Ovary (tissue), 7 donors: ENCODE measurements at regions not wholly inside any gene's neighbourhood (a gene's known extent, or its start where the extent isn't known, plus 50 kb on each side); places are given as distances from the start of the nearest gene placed in this dataset.

Source experiments
- DNase-seq, 5 donors: peaks; one replicate each; pipeline ENCODE4 v3.0.0-alpha.2; 2019 to 2020
- H3K27ac ChIP-seq, 2 donors: fragments of 200-600 bp; one replicate each; pipeline versions ENCODE4 v1.5.1 to v1.8.0; 2019 to 2022
- H3K27me3 ChIP-seq: fragments of 200-600 bp; one replicate; pipeline ENCODE4 v1.8.0; 2022
- H3K36me3 ChIP-seq: fragments of 200-600 bp; sonication (generic); one replicate; pipeline ENCODE4 v1.5.1; 2019
- H3K4me1 ChIP-seq: one replicate; pipeline ENCODE4 v1.8.1; 2013; ENCODE audit warnings: mild to moderate bottlenecking, moderate library complexity; ENCODE audit not compliant: insufficient read depth
- H3K4me3 ChIP-seq: fragments of 200-600 bp; sonication (generic); one replicate; pipeline ENCODE4 v1.5.1; 2017
- H3K9me3 ChIP-seq, 2 donors: fragments of 200-600 bp in 1 of 2; sonication (generic) in 1 of 2; one replicate each; pipeline versions ENCODE4 v1.5.1 to v1.8.1; 2013 to 2019; ENCODE audit warnings: mild to moderate bottlenecking in 1 of 2, moderate library complexity in 1 of 2
- EP300 ChIP-seq: sonication (generic); formaldehyde crosslinking; IDR thresholded peaks from one replicate; pipeline ENCODE4 v1.6.1; 2017; ENCODE audit warnings: antibody characterized with exemption
- POLR2A ChIP-seq: fragments of 450-650 bp; IDR thresholded peaks from one replicate; pipeline ENCODE4 v1.6.1; 2017; ENCODE audit warnings: antibody characterized with exemption, mild to moderate bottlenecking, moderate library complexity
- WGBS, 3 donors: extraction: QIAGEN DNeasy Blood & Tissue Kit in 1 of 3; methylation state at CpG; one replicate each; pipeline versions ENCODE4 v1.1.5 to v1.1.7; 2013 to 2017; 5-methylcytosine and 5-hydroxymethylcytosine counted together
- intact Hi-C, 4 donors: fragments of 100-400 bp; cut with DNase I; formaldehyde crosslinking; loops; one replicate each; pipeline versions ENCODE4 v1.11.0 to v1.15.1; 2022 to 2023
- TF ChIP-seq, protein P1 (sequence below), 3 donors: fragments of 450-650 bp in 2 of 3; fragments of 200-600 bp in 1 of 3; IDR thresholded peaks; one replicate each; pipeline versions ENCODE4 v1.5.1 to v1.8.0; 2016 to 2022; ENCODE audit warnings: antibody characterized with exemption in 3 of 3, mild to moderate bottlenecking in 1 of 3
- donor health status: DM: no; HTN: no; CAD: no; lungs with moderate emphysema.
- donor health status: DM: no; HTN: no; CAD: no.
- donor health status: Bipolar disorder and iron deficiency.
- donor health status: DM: no; HTN: no; CAD: no.
- donor health status: DM: yes; HTN: yes; CAD: no.

DNA sequence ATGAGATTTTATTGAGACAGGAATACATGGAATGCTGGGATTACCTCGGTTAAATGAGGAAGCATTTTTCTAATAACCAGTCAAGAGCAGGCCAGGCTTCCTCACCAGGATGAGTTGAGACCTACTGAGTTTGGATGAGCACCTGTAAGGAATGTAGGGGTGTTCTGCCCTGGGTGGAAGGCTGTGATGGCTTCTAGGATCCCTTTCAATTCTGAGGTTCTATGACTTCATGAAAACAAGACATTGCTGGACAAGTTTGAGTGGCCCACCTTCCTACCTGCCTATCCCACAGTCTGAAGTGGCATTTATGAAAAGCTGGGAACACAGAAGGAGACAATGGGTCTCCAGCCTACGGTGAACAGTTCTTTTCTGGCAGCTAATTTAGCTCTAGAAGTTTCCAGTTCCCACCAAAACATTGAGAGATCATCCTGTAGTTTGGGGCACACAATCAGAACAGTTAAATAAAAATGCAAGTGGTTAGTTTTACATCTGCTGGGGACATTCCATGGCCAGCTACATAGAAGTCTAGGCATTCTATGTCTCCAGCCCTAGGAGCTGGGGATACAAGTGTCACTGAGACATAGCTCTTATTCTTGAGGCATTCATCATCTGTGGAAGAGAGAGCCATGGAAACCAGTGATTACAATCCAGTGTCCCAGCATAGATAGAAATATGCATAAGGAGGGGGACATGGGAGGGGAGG is 51.3 kb upstream of the TSPAN2 start:
- Histone ChIP-seq H3K36me3 (no peaks in the 10 kb centered on the region), H3K27ac (no peak overlapping the region), H3K4me3 (no peak overlapping the region), H3K4me1 (peaks cover 3% of the 10 kb centered on the region), H3K27me3 (no peaks in the 10 kb centered on the region), H3K9me3 (no peaks in the 10 kb centered on the region)
- intact Hi-C loops = loop anchor here in 3 of 4 donors (5.0 to 10.0 kb wide), 4 partner anchors 124 to 327 kb away; partner anchors contain the start of gene NGF (in 1 of the 3)
- 91 to 97% (median 94%) methylated on average over 2 of the region's 2 CpGs for WGBS, 3 donors
- DNase-seq = no peak
- TF ChIP-seq EP300 (no peak), POLR2A (no peak)
- TF ChIP-seq, protein P1, sequence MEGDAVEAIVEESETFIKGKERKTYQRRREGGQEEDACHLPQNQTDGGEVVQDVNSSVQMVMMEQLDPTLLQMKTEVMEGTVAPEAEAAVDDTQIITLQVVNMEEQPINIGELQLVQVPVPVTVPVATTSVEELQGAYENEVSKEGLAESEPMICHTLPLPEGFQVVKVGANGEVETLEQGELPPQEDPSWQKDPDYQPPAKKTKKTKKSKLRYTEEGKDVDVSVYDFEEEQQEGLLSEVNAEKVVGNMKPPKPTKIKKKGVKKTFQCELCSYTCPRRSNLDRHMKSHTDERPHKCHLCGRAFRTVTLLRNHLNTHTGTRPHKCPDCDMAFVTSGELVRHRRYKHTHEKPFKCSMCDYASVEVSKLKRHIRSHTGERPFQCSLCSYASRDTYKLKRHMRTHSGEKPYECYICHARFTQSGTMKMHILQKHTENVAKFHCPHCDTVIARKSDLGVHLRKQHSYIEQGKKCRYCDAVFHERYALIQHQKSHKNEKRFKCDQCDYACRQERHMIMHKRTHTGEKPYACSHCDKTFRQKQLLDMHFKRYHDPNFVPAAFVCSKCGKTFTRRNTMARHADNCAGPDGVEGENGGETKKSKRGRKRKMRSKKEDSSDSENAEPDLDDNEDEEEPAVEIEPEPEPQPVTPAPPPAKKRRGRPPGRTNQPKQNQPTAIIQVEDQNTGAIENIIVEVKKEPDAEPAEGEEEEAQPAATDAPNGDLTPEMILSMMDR (IDR thresholded peaks at IDR 0.05) = no peak

- Histone ChIP-seq H3K36me3 (no peaks in the 10 kb centered on the region), H3K4me3 (no peak overlapping the region), H3K9me3 (no peaks in the 10 kb centered on the region), H3K4me1 (peaks cover 3% of the 10 kb centered on the region), H3K27ac (no peak overlapping the region), H3K27me3 (no peaks in the 10 kb centered on the region)
- peak in 2 of 5 donors; percentile 11 to 29 for DNase-seq
- TF ChIP-seq EP300 = no peak
- intact Hi-C loops = loop anchor here (2.0 to 10.0 kb wide), 5 partner anchors 327 to 458 kb away; no protein-coding TSS in a partner anchor
- 90 to 94% (median 93%) methylated on average over 9 of the region's 9 CpGs for WGBS, 3 donors
Measured at GRCh38 chr1:115139381-115139780, 50.1 kb upstream of the TSPAN2 start.
